Endodermal cell (in vitro differentiated cells): ENCODE measurements at regions not wholly inside any gene's neighbourhood (a gene's known extent, or its start where the extent isn't known, plus 50 kb on each side); places are given as distances from the start of the nearest gene placed in this dataset.

Experiments used
- DNase-seq: peaks from one replicate; pipeline ENCODE4 v3.0.0-alpha.2; 2017
- H3K27ac ChIP-seq: 2 replicates; pipeline ENCODE4 v1.5.1; 2013; ENCODE audit warnings: mild to moderate bottlenecking, low read depth, low read length, moderate library complexity
- H3K27me3 ChIP-seq: 2 replicates; pipeline ENCODE4 v1.6.1; 2013; ENCODE audit warnings: mild to moderate bottlenecking, low read length, moderate library complexity; ENCODE audit not compliant: insufficient read depth, control insufficient read depth, poor library complexity, severe bottlenecking
- H3K36me3 ChIP-seq: 2 replicates; pipeline ENCODE4 v1.7.0; 2013; ENCODE audit warnings: mild to moderate bottlenecking, low read length, moderate library complexity; ENCODE audit not compliant: control insufficient read depth, insufficient read depth
- H3K4me1 ChIP-seq: one replicate; pipeline ENCODE4 v1.7.0; 2013; ENCODE audit warnings: low read length; ENCODE audit not compliant: control insufficient read depth, insufficient read depth
- H3K4me3 ChIP-seq: 2 replicates; pipeline ENCODE4 v1.5.1; 2013; ENCODE audit warnings: mild to moderate bottlenecking, low read length, moderate library complexity
- H3K9ac ChIP-seq: 2 replicates; pipeline ENCODE4 v1.6.1; 2013; ENCODE audit warnings: mild to moderate bottlenecking, low read length, moderate library complexity; ENCODE audit not compliant: poor library complexity, severe bottlenecking; ENCODE audit errors: extremely low read depth
- H3K9me3 ChIP-seq: 2 replicates; pipeline ENCODE4 v1.6.1; 2013; ENCODE audit warnings: mild to moderate bottlenecking, low read length, moderate library complexity; ENCODE audit not compliant: control insufficient read depth
- H3K27ac Mint-ChIP-seq: 2 replicates; pipeline ENCODE4 v1.8.0; 2020; ENCODE audit warnings: mixed read lengths
- H3K27me3 Mint-ChIP-seq: 2 replicates; pipeline ENCODE4 v1.8.0; 2021; ENCODE audit warnings: mild to moderate bottlenecking, mixed read lengths; ENCODE audit not compliant: insufficient read depth
- H3K36me3 Mint-ChIP-seq: 2 replicates; pipeline ENCODE4 v1.8.0; 2020; ENCODE audit warnings: low read depth, mixed read lengths
- H3K4me1 Mint-ChIP-seq: 2 replicates; pipeline ENCODE4 v1.8.0; 2020; ENCODE audit warnings: mixed read lengths
- H3K4me3 Mint-ChIP-seq: 2 replicates; pipeline ENCODE4 v1.8.0; 2020; ENCODE audit warnings: mild to moderate bottlenecking, moderate library complexity, mixed read lengths
- H3K9me3 Mint-ChIP-seq: 2 replicates; pipeline ENCODE4 v1.8.0; 2020; ENCODE audit warnings: mild to moderate bottlenecking, mixed read lengths
- WGBS, 2 experiments: methylation state at CpG; one replicate each; pipeline versions ENCODE4 v1.1.5 to v1.1.7; 2013; ENCODE audit warnings: missing lambda C conversion rate in 2 of 2, mixed read lengths in 1 of 2; ENCODE audit not compliant: insufficient coverage in 1 of 2, insufficient read length in 1 of 2; 5-methylcytosine and 5-hydroxymethylcytosine counted together
- TF ChIP-seq, protein P1 (sequence below): fragments of 200-600 bp; sonication (generic); conservative IDR thresholded peaks from 2 replicates; pipeline ENCODE4 v1.5.0; 2021; ENCODE audit warnings: antibody characterized with exemption, mild to moderate bottlenecking

DNA sequence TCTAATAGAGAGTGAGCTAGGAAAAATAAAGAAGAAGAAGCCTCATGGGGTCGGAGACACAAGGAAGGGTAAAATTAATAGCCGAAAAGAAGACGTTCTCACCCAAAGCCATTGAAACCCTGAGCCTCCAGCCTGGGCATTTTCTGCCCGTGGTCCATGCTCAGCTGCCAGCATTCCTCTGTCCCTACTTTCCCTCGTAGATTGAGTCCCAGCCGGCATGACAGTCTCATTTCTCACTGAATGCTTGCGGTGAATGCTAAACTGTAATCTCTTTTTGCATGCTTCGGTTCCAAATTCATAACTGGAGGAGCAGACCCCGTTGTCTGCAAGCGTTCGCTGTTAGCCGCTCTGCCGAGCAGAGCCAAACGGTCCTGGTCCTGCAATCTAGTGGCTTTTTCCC is 54.0 kb upstream of the COX10 start:
- no peaks in the 10 kb centered on the region for H3K9me3 ChIP-seq
- H3K4me3 ChIP-seq, result no peak overlapping the region
- DNase-seq, result no peak
- H3K27me3 ChIP-seq, result no peaks in the 10 kb centered on the region
- TF ChIP-seq, protein P1, sequence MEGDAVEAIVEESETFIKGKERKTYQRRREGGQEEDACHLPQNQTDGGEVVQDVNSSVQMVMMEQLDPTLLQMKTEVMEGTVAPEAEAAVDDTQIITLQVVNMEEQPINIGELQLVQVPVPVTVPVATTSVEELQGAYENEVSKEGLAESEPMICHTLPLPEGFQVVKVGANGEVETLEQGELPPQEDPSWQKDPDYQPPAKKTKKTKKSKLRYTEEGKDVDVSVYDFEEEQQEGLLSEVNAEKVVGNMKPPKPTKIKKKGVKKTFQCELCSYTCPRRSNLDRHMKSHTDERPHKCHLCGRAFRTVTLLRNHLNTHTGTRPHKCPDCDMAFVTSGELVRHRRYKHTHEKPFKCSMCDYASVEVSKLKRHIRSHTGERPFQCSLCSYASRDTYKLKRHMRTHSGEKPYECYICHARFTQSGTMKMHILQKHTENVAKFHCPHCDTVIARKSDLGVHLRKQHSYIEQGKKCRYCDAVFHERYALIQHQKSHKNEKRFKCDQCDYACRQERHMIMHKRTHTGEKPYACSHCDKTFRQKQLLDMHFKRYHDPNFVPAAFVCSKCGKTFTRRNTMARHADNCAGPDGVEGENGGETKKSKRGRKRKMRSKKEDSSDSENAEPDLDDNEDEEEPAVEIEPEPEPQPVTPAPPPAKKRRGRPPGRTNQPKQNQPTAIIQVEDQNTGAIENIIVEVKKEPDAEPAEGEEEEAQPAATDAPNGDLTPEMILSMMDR, result no peak
- Mint-ChIP-seq H3K27me3 (peaks cover 6% of the 10 kb centered on the region), H3K4me3 (no peak overlapping the region), H3K4me1 (peaks cover 3% of the 10 kb centered on the region), H3K36me3 (no peaks in the 10 kb centered on the region), H3K27ac (no peak overlapping the region), H3K9me3 (no peaks in the 10 kb centered on the region)
- no peak overlapping the region for H3K9ac ChIP-seq
- H3K4me1 ChIP-seq, result no peaks in the 10 kb centered on the region
- H3K36me3 ChIP-seq, result no peaks in the 10 kb centered on the region
- H3K27ac ChIP-seq, result no peak overlapping the region
- 89 to 92% methylated on average over 13 to 14 of the region's 14 CpGs for WGBS, 2 experiments

DNA sequence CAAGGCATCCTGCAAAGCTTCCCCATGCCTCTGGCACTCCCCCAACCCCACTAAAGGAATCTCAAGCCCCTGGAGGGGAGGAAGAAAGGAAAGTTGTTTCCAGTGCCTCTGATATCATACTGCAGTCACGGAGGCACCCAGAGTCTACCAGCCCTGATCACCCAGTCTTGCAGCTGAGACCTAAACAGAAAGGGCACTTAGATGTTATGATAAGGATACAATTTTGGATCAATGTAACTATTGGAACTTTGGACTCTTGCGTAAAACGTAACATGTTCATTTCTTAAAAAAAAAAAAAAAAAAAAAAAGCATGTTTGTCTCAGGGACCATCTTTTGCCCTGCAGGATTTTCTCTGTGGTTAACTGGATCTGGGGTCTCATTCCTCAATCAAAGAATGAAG is 52.4 kb upstream of the COX10 start:
- no peak overlapping the region for H3K27ac Mint-ChIP-seq
- DNase-seq, result no peak
- TF ChIP-seq, protein P1, result no peak

DNA sequence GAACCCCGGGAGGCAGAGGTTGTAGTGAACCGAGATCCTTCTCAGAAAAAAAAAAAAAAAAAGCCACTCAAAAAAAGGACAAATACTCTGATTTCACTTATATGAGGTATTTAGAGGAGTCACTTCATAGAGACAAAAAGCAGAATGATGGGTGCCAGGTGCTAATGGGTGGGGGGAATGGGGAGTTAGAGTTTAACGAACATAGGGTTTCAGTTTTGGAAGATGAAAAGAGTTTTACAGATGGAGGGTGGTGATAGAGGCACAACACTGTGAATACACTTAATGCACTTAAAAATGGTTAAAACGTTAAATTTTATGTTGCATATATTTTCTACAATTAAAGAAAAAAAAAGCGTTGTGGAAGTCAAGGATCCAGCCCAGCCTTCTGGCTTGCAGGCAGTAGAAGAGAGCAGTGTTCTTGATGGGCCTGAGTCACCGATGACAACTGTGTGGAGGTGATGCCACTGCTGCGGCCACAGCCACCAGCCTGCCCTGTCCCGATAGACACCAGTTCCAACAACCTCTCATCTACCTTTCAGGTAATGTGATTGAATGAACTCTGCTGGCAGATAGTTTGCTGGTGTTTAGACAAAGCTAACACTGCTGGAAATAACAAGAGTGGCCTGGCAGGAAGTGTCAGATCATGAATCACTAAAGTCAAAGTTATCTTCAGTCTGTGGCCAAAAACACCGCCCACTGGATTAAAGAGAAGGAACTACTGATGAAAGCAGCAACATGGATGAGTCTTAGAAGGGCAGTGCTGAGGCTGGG is 49.9 kb upstream of the COX10 start:
- Histone ChIP-seq H3K4me1 (no peaks in the 10 kb centered on the region), H3K4me3 (no peak overlapping the region), H3K36me3 (no peaks in the 10 kb centered on the region), H3K27me3 (no peaks in the 10 kb centered on the region), H3K27ac (no peak overlapping the region), H3K9ac (no peak overlapping the region), H3K9me3 (no peaks in the 10 kb centered on the region)
- Mint-ChIP-seq H3K27me3 (peaks cover 6% of the 10 kb centered on the region), H3K9me3 (no peaks in the 10 kb centered on the region), H3K4me1 (peaks cover 3% of the 10 kb centered on the region), H3K4me3 (no peak overlapping the region), H3K27ac (no peak overlapping the region), H3K36me3 (no peaks in the 10 kb centered on the region)
- 84 to 98% methylated on average over 4 to 9 of the region's 9 CpGs for WGBS, 2 experiments
- TF ChIP-seq, protein P1, result no peak
- no peak for DNase-seq

More for the DNA sequence above, 52.4 kb upstream of the COX10 start:
- Histone ChIP-seq H3K9me3 (no peaks in the 10 kb centered on the region), H3K4me1 (no peaks in the 10 kb centered on the region), H3K27me3 (no peaks in the 10 kb centered on the region), H3K27ac (no peak overlapping the region), H3K4me3 (no peak overlapping the region), H3K36me3 (no peaks in the 10 kb centered on the region), H3K9ac (no peak overlapping the region)
- Mint-ChIP-seq H3K4me3 (no peak overlapping the region), H3K27me3 (peaks cover 6% of the 10 kb centered on the region), H3K36me3 (no peaks in the 10 kb centered on the region), H3K4me1 (peaks cover 3% of the 10 kb centered on the region), H3K9me3 (no peaks in the 10 kb centered on the region)
- WGBS, 2 experiments, result 98% methylated on average over 3 of the region's 3 CpGs; no CpG with 5 or more reads in 1 of the 2 experiments
